CD4-positive, alpha-beta T cell treated with Interleukin-10 for 1 hour (primary cell): ENCODE measurements at regions not wholly inside any gene's neighbourhood (a gene's known extent, or its start where the extent isn't known, plus 50 kb on each side); places are given as distances from the start of the nearest gene placed in this dataset.

ENCODE experiments used
- DNase-seq: peaks from one replicate; pipeline ENCODE4 v3.0.0-alpha.2; 2020

GRCh38 chr12:128190614-128191013 is 76.4 kb upstream of the TMEM132C start:
- no peak for DNase-seq

DNA sequence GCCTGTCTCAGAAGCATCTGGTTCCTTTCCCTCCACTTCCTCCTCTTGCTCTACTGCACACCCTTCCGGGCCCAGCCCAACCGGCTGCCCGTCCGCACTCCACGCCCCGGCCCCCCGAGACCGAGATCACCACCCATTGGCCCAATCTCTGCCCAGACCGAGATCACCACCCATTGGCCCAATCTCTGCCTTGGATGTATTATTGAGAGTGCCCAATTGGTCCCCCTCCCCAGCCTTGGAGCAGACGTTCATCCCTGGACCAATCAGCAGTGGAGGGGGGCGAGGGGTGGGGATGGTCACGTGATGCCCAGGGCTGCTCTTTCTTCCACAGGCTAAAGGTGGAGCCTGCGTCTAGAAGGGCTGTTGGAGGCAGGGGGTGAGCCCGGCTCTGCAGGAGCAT is 75.6 kb upstream of the TMEM132C start:
- DNase-seq: no peak

GRCh38 chr12:128204711-128205110 is 62.3 kb upstream of the TMEM132C start:
- no peak for DNase-seq

- DNase-seq: no peak
Measured at GRCh38 chr12:128205145-128205544, 61.8 kb upstream of the TMEM132C start.

GRCh38 chr12:128205758-128206157 is 61.2 kb upstream of the TMEM132C start:
- no peak for DNase-seq
